Panc1 (cell line): ENCODE measurements at regions not wholly inside any gene's neighbourhood (a gene's known extent, or its start where the extent isn't known, plus 50 kb on each side); places are given as distances from the start of the nearest gene placed in this dataset.

Experiments used
- CTCF ChIP-seq: fragments of 450-650 bp; IDR thresholded peaks from 2 replicates; pipeline ENCODE4 v1.5.1; 2017; ENCODE audit warnings: mild to moderate bottlenecking
- REST ChIP-seq, 2 experiments: IDR thresholded peaks; 2 replicates each; pipeline ENCODE4 v1.6.1; 2011 to 2012; ENCODE audit warnings: low read depth in 2 of 2, control low read depth in 1 of 2, low read length in 1 of 2, mild to moderate bottlenecking in 1 of 2, moderate library complexity in 1 of 2; ENCODE audit not compliant: insufficient read depth in 1 of 2
- SIN3A ChIP-seq: IDR thresholded peaks from 2 replicates; pipeline ENCODE4 v1.6.1; 2012; ENCODE audit warnings: low read depth, mild to moderate bottlenecking, low read length, moderate library complexity, borderline replicate concordance; ENCODE audit not compliant: insufficient read depth

- TF ChIP-seq CTCF (no peak), REST (IDR thresholded peaks at IDR 0.05; ENCODE audit: insufficient read depth in 1 of 2, low read depth in 2 of 2, low read length in 1 of 2) (no peak), SIN3A (no peak)
These were observed 1012.7 kb upstream of the CADM2 start for GRCh38 chr3:83946049-83946448.
